ENCODE measurements at regions not wholly inside any gene's neighbourhood (a gene's known extent, or its start where the extent isn't known, plus 50 kb on each side); places are given as distances from the start of the nearest gene placed in this dataset.
"Not testable (repeated sequence)": the region's sequence is repeated elsewhere in the genome, so short reads cannot be mapped to it uniquely, and the experiment has no call there.

GRCh38 chr17:14522795-14523387, 222.0 kb downstream of the HS3ST3B1 start:
- no peaks in the 10 kb centered on the region for H3K4me1 ChIP-seq
- DNase-seq: no peak
- TF ChIP-seq POLR2A (IDR thresholded peaks at IDR 0.05) (no peak), CTCF (IDR thresholded peaks at IDR 0.05) (no peak)
- H3K4me3 ChIP-seq: no peak overlapping the region
- no peaks in the 10 kb centered on the region for H3K9me3 ChIP-seq
- intact Hi-C loops (cut with DNase I; ENCODE audit: low total_unique reads): no loop called here
- no peaks in the 10 kb centered on the region for H3K36me3 ChIP-seq
- no peaks in the 10 kb centered on the region for H3K27me3 ChIP-seq
- no peak overlapping the region for H3K27ac ChIP-seq

- intact Hi-C loops (cut with DNase I; ENCODE audit: low total_unique reads); H3K27ac ChIP-seq; DNase-seq; H3K4me1 ChIP-seq; H3K9me3 ChIP-seq; H3K36me3 ChIP-seq; H3K27me3 ChIP-seq; H3K4me3 ChIP-seq: not testable (repeated sequence)
Measured at GRCh38 chr17:14518919-14519318, 218.0 kb downstream of the HS3ST3B1 start.

DNA sequence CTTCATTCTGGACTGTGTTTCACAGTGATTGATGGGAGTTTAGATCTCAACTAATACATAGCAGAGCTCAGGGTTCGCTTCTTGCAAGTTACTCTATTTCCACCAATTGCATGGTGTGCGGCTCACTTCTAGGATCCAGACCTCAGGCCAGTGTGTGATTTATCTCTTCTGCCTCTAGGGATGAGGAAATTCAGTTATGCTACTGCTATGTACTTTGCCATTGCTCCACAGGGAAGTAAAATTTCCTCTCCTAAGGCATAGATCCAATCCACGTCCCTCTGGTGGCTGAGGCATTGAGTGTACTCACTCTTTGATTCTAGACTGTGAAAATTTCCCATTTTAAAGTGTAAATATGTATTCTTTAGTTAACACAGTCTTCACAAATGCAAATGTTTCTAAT, 214.1 kb downstream of the HS3ST3B1 start:
- Histone ChIP-seq H3K4me1 (no peaks in the 10 kb centered on the region), H3K36me3 (no peaks in the 10 kb centered on the region), H3K9me3 (no peaks in the 10 kb centered on the region), H3K27me3 (no peaks in the 10 kb centered on the region), H3K4me3 (no peak overlapping the region), H3K27ac (no peak overlapping the region)
- intact Hi-C loops (cut with DNase I; ENCODE audit: low total_unique reads): no loop called here
- TF ChIP-seq POLR2A (IDR thresholded peaks at IDR 0.05) (no peak), CTCF (IDR thresholded peaks at IDR 0.05) (no peak)
- DNase-seq: no peak

DNA sequence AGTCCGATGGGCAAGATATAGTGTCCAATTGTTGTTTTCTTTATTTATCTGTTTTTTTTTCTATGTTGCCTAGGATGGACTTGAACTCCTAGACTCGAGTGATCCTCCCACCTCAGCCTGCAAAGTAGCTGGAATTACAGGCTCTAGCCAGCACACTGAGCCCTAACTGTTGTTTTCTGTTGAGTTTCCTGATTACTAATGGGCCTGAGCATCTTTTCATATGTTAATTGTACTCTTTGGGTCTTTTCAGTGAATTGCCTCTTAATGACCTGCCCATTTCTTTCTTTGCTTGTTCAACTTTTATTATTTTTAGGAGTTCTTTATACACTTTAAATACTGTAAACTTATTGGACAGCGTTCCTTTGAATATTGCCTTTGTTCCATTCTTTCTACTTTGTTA, 213.0 kb downstream of the HS3ST3B1 start:
- Histone ChIP-seq H3K9me3 (no peaks in the 10 kb centered on the region), H3K27me3 (no peaks in the 10 kb centered on the region), H3K36me3 (no peaks in the 10 kb centered on the region), H3K4me1 (no peaks in the 10 kb centered on the region), H3K4me3 (no peak overlapping the region), H3K27ac (no peak overlapping the region)
- intact Hi-C loops (cut with DNase I; ENCODE audit: low total_unique reads): no loop called here
- TF ChIP-seq CTCF (IDR thresholded peaks at IDR 0.05): no peak
- TF ChIP-seq POLR2A (IDR thresholded peaks at IDR 0.05): no peak
- no peak for DNase-seq

GRCh38 chr17:14510136-14510535, 209.3 kb downstream of the HS3ST3B1 start:
- TF ChIP-seq POLR2A (IDR thresholded peaks at IDR 0.05) (no peak), CTCF (IDR thresholded peaks at IDR 0.05) (no peak)
- intact Hi-C loops (cut with DNase I; ENCODE audit: low total_unique reads): no loop called here
- Histone ChIP-seq H3K4me3 (no peak overlapping the region), H3K9me3 (no peaks in the 10 kb centered on the region), H3K27ac (no peak overlapping the region), H3K4me1 (no peaks in the 10 kb centered on the region), H3K36me3 (no peaks in the 10 kb centered on the region), H3K27me3 (no peaks in the 10 kb centered on the region)
- no peak for DNase-seq

DNA sequence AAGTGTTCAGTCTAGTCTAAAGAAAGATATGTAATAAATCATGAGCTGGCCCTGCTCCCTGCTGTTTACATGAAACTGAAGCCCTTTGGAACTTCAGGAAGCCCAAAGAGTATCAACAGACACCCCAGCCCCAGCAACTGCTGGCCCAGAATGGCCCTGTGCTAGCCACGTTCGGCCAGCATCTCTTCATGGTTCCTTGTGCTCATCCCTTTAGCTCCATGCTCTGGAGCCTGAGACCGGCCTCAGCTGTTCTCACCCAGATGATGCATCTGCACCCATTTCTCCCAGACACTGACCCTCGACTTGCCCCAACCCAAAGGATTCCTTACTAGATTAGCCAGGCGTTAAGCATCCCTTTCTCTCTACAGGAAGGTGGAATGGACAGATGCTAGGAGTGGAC, 207.3 kb downstream of the HS3ST3B1 start:
- H3K4me1 ChIP-seq: no peaks in the 10 kb centered on the region
- no peaks in the 10 kb centered on the region for H3K36me3 ChIP-seq
- no peaks in the 10 kb centered on the region for H3K9me3 ChIP-seq
- intact Hi-C loops (cut with DNase I; ENCODE audit: low total_unique reads): no loop called here
- no peak for TF ChIP-seq POLR2A (IDR thresholded peaks at IDR 0.05)
- no peak for TF ChIP-seq CTCF (IDR thresholded peaks at IDR 0.05)
- H3K27me3 ChIP-seq: no peaks in the 10 kb centered on the region
- no peak for DNase-seq
- H3K4me3 ChIP-seq: no peak overlapping the region
- H3K27ac ChIP-seq: no peak overlapping the region

All from uterus (tissue), 3 donors.